ENCODE measurements at regions not wholly inside any gene's neighbourhood (a gene's known extent, or its start where the extent isn't known, plus 50 kb on each side); places are given as distances from the start of the nearest gene placed in this dataset.

- H3K27me3 ChIP-seq = no peaks in the 10 kb centered on the region
- H3K79me2 ChIP-seq (ENCODE audit: low read depth) = no peaks in the 10 kb centered on the region
- TF ChIP-seq EZH2 (IDR thresholded peaks at IDR 0.05) (no peak), CTCF (IDR thresholded peaks at IDR 0.05) (no peak), EZH2phosphoT487 (IDR thresholded peaks at IDR 0.05) (no peak)
- H3K4me3 ChIP-seq = no peak overlapping the region
- no peaks in the 10 kb centered on the region for H3K27me3 Mint-ChIP-seq (ENCODE audit: insufficient read depth, low read depth)
- H3K9ac ChIP-seq = no peak overlapping the region
- no peak overlapping the region for H3K4me2 ChIP-seq
- no peaks in the 10 kb centered on the region for H4K20me1 ChIP-seq (ENCODE audit: low read depth)
- H3K27ac ChIP-seq = no peak overlapping the region
- no peak overlapping the region for H3K27ac Mint-ChIP-seq
- H3K36me3 Mint-ChIP-seq = no peaks in the 10 kb centered on the region
- no peak for DNase-seq (ENCODE audit: low spot score)
- no peaks in the 10 kb centered on the region for H3K9me3 Mint-ChIP-seq
- H3K4me1 ChIP-seq = no peaks in the 10 kb centered on the region
- no peak overlapping the region for H3K4me3 Mint-ChIP-seq
- no peaks in the 10 kb centered on the region for H3K4me1 Mint-ChIP-seq
- H3K36me3 ChIP-seq = no peaks in the 10 kb centered on the region
- H3K9me3 ChIP-seq (ENCODE audit: low read depth) = no peaks in the 10 kb centered on the region
- H3F3A ChIP-seq (ENCODE audit: low read depth) = no peaks in the 10 kb centered on the region
- H2AFZ ChIP-seq (replicated peaks) = no peak overlapping the region
Measured at GRCh38 chr12:61915420-61915819, 344.8 kb upstream of the USP15 start.

DNA sequence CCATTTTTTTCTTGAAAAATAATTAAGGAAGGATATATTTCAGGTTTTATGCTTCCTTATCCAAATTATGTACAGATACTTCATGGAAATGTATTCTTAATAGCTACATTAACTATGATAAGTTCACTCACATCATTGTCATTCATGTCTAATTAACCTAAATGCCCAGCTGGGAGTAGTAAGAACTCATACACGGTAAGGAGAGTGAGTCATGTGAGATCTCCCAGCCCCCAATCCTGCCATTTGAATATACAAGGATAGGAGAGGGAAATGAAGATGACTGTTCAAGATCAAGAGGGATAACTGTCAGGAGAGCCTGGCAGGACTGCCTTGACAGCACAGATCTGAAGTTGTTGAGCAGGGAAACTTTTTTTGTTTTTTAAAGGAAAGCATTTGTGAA, 343.4 kb upstream of the USP15 start:
- no peaks in the 10 kb centered on the region for H3K27me3 ChIP-seq
- no peaks in the 10 kb centered on the region for H3F3A ChIP-seq (ENCODE audit: low read depth)
- H3K79me2 ChIP-seq (ENCODE audit: low read depth) = no peaks in the 10 kb centered on the region
- H3K4me3 ChIP-seq = no peak overlapping the region
- no peak overlapping the region for H3K9ac ChIP-seq
- no peaks in the 10 kb centered on the region for H3K9me3 ChIP-seq (ENCODE audit: low read depth)
- no peak overlapping the region for H3K27ac ChIP-seq
- H4K20me1 ChIP-seq (ENCODE audit: low read depth) = no peaks in the 10 kb centered on the region
- no peaks in the 10 kb centered on the region for H3K27me3 Mint-ChIP-seq (ENCODE audit: insufficient read depth, low read depth)
- no peaks in the 10 kb centered on the region for H3K36me3 Mint-ChIP-seq
- H3K4me1 ChIP-seq = no peaks in the 10 kb centered on the region
- no peak overlapping the region for H3K4me3 Mint-ChIP-seq
- no peaks in the 10 kb centered on the region for H3K9me3 Mint-ChIP-seq
- DNase-seq (ENCODE audit: low spot score) = no peak
- no peak overlapping the region for H2AFZ ChIP-seq (replicated peaks)
- no peaks in the 10 kb centered on the region for H3K36me3 ChIP-seq
- H3K4me1 Mint-ChIP-seq = no peaks in the 10 kb centered on the region
- no peak overlapping the region for H3K4me2 ChIP-seq
- no peak overlapping the region for H3K27ac Mint-ChIP-seq
- TF ChIP-seq EZH2phosphoT487 (IDR thresholded peaks at IDR 0.05) = no peak
- TF ChIP-seq EZH2 (IDR thresholded peaks at IDR 0.05) = no peak
- no peak for TF ChIP-seq CTCF (IDR thresholded peaks at IDR 0.05)

GRCh38 chr12:61919686-61920085, 340.5 kb upstream of the USP15 start:
- H3K4me2 ChIP-seq = no peak overlapping the region
- Mint-ChIP-seq H3K36me3 (no peaks in the 10 kb centered on the region), H3K9me3 (peaks cover 2% of the 10 kb centered on the region), H3K27ac (no peak overlapping the region), H3K27me3 (ENCODE audit: insufficient read depth, low read depth) (no peaks in the 10 kb centered on the region), H3K4me1 (no peaks in the 10 kb centered on the region), H3K4me3 (no peak overlapping the region)
- no peak for TF ChIP-seq EZH2 (IDR thresholded peaks at IDR 0.05)
- TF ChIP-seq EZH2phosphoT487 (IDR thresholded peaks at IDR 0.05) = no peak
- TF ChIP-seq CTCF (IDR thresholded peaks at IDR 0.05) = no peak
- H4K20me1 ChIP-seq (ENCODE audit: low read depth) = no peaks in the 10 kb centered on the region
- no peaks in the 10 kb centered on the region for H3K79me2 ChIP-seq (ENCODE audit: low read depth)
- H2AFZ ChIP-seq (replicated peaks) = no peak overlapping the region
- no peaks in the 10 kb centered on the region for H3K27me3 ChIP-seq
- H3K4me1 ChIP-seq = no peaks in the 10 kb centered on the region
- no peak overlapping the region for H3K4me3 ChIP-seq
- H3K36me3 ChIP-seq = no peaks in the 10 kb centered on the region
- H3F3A ChIP-seq (ENCODE audit: low read depth) = no peaks in the 10 kb centered on the region
- no peak overlapping the region for H3K27ac ChIP-seq
- DNase-seq (ENCODE audit: low spot score) = no peak
- H3K9me3 ChIP-seq (ENCODE audit: low read depth) = no peaks in the 10 kb centered on the region
- no peak overlapping the region for H3K9ac ChIP-seq

DNA sequence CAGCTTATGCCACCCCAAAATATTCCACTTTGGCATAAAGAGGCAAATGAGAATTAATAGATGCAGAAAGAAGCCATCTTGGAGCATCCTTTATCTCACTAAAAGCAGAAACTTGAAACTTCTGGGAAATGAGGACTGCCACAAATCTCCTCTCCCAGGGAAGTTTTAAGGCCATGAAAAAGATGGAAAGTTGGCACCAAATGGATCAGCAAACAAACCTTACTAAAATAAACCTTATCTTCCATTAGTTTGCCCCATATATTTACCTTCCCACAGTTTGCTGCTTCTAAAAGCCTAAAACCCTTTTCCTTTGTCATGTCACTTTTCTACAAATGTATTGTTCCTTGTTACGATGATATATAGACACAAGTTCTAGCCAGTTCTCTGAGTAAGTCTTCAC, 340.0 kb upstream of the USP15 start:
- Mint-ChIP-seq H3K4me3 (no peak overlapping the region), H3K27ac (no peak overlapping the region), H3K36me3 (no peaks in the 10 kb centered on the region), H3K9me3 (peaks cover 6% of the 10 kb centered on the region), H3K4me1 (no peaks in the 10 kb centered on the region), H3K27me3 (ENCODE audit: insufficient read depth, low read depth) (no peaks in the 10 kb centered on the region)
- no peak overlapping the region for H3K9ac ChIP-seq
- no peak for DNase-seq (ENCODE audit: low spot score)
- no peaks in the 10 kb centered on the region for H3F3A ChIP-seq (ENCODE audit: low read depth)
- no peak overlapping the region for H2AFZ ChIP-seq (replicated peaks)
- H3K36me3 ChIP-seq = no peaks in the 10 kb centered on the region
- no peaks in the 10 kb centered on the region for H3K79me2 ChIP-seq (ENCODE audit: low read depth)
- no peak overlapping the region for H3K4me3 ChIP-seq
- TF ChIP-seq EZH2 (IDR thresholded peaks at IDR 0.05) (no peak), EZH2phosphoT487 (IDR thresholded peaks at IDR 0.05) (no peak), CTCF (IDR thresholded peaks at IDR 0.05) (no peak)
- H3K4me2 ChIP-seq = no peak overlapping the region
- H3K27ac ChIP-seq = no peak overlapping the region
- no peaks in the 10 kb centered on the region for H4K20me1 ChIP-seq (ENCODE audit: low read depth)
- no peaks in the 10 kb centered on the region for H3K27me3 ChIP-seq
- no peaks in the 10 kb centered on the region for H3K9me3 ChIP-seq (ENCODE audit: low read depth)
- H3K4me1 ChIP-seq = no peaks in the 10 kb centered on the region
